ENCODE measurements at regions not wholly inside any gene's neighbourhood (a gene's known extent, or its start where the extent isn't known, plus 50 kb on each side); places are given as distances from the start of the nearest gene placed in this dataset.
"Not testable (repeated sequence)": the region's sequence is repeated elsewhere in the genome, so short reads cannot be mapped to it uniquely, and the experiment has no call there.

DNA sequence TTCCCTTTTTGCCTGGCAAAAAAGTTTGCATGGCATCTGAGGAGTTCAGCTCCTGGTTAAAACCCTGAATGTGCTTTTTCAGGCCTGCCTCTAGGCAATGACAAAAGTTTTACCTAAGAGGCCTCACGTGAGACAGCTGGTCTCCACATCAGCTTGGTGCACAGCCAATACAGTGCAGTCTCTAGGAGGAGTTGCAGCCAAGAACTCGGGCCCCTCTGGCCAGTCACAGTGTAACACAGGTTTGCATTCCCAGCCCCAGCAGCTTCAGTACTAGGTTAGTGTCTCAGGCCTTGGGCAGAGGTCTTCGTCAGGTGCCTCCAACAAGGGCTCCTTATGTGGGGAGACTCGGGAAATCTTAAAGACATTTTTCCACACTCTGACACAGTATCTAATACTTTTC is 771.7 kb downstream of the SORCS1 start:
- no peak for DNase-seq (ENCODE audit: low read depth in 4 of 4, low spot score in 1 of 4)

DNA sequence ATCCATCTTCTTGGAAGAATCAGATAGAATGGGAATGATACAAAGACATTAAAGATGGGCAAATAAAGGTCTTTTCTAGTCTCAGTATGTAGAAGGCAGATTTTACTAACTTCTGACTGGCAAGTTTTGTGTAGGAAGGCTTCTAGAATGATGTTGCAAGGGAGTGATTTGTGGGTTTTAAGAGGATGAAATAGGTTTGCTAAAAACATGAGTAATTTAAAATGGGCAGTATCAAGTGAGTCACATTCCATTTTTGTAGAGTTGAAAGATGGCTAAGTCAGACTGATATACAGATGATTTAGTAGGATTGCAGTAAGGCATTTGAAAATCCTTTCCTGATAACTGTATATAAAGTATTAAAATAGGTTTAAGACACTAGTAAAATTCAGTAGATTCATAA is 777.4 kb downstream of the SORCS1 start:
- DNase-seq (ENCODE audit: low read depth in 4 of 4, low spot score in 1 of 4) = no peak

DNA sequence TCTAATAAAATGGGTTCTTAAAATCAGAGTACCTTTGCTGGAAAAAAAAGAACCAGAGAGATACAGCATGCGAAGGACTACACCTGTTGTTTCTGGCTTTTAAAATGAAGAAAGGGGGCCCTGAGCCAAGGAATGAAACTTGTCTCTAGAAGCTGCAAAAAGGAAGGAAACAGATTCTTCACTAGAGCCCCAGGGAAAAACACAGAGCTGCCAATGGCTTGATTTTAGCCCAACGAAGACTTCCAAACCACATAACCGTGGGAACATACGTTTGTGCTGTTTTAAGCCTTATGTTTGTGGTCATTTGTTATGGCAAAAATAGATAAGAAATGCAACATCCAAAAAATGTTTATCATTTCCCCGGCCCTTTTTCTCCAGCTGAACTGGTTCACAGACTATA is 780.0 kb downstream of the SORCS1 start:
- DNase-seq (ENCODE audit: low read depth in 4 of 4, low spot score in 1 of 4) = no peak

DNA sequence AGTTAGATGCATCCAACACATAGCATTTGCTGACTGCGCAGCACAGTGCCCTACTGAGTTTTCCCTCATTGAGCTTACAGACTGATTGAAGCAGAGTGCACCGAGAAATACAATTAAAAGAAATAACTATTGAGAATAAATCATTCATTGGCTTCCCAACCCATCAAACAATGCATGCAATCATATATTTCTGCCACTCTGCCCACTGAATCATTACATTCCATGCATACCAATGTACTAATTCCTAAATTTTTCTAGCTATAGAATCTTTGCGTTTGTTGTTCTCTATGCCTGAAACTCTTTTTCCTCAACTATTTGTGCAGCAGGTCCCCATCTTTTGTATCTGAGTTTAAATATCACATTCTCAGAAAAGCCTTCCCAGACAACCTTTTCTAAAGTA is 783.8 kb downstream of the SORCS1 start:
- no peak for DNase-seq (ENCODE audit: low read depth in 4 of 4, low spot score in 1 of 4)

DNA sequence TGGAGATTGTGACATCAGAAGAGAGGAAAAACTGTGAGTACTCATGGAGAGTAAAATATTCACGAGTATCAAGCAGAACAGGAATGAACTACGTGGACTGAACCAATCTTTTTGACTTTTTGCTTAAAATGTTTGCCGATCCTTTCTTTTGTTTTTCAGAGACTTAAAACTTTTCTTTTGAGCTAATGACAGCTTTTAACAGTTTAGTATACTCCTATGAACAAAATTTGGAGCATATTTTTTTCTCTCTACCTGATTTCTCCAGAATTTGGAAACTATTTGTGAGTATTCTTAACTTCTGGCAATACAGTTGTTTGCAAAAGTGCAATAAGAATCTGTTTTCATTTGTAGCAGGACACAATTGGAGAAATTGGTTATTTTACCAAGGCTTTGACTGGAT is 786.3 kb downstream of the SORCS1 start:
- DNase-seq (ENCODE audit: low read depth in 4 of 4, low spot score in 1 of 4) = no peak

DNA sequence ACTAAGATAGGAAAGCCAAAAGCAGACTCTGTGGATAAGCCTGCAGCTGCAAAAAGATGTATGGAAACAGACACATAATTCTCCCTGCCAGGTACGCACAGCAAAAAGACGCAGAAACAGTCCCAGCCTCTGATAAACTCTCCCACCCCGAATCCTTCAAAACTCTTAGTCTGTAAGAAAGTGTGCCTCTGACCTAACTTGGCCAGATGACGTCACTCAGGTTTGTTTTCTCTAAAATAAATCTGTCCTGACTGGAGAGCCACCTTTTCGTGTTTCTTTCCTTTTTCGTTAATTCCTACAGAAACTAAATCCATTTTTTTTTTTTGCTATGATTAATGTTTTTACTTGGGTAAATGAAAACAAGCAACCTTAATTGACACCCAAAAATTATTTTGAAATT is 793.8 kb downstream of the SORCS1 start:
- DNase-seq (ENCODE audit: low read depth in 4 of 4, low spot score in 1 of 4) = no peak

DNA sequence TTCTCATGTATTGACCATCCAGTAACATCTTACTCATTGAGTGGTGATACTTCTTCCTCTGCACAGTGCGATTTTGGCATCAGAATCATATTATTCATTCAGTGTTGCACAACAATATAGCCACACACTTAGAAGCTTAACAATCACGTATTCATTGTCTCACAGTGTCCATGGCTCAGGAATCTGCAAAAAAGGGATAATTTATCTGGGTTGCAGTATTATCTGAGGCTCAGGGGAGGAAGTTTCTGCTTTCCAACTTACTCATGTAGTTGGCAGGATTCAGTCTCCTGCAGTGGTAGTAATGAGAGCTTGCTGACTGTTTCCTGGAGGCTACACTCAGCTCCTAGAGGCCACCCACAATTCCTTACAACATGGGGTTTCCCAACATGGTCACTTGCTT is 803.6 kb downstream of the SORCS1 start:
- no peak for DNase-seq (ENCODE audit: low read depth in 4 of 4, low spot score in 1 of 4)

DNA sequence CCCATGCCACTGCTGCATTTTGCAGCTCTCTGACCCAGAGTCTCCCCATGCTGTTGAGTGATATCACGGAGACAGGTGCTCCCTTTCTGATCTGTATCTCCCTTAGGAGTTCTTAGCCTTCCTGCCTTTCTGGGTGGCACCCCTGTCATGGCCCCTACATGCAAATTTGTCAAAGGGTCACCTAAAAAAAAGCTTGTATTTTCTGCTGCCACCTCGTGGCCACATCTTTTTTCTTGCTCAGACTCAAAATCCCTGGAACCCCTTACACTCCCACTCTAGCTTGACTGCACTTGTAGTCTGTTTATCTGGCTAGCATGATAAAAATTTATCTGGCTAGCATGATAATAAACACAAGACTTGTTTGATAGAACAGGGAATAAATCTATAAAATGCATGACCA is 809.1 kb downstream of the SORCS1 start:
- DNase-seq (ENCODE audit: low read depth in 4 of 4, low spot score in 1 of 4) = no peak

DNA sequence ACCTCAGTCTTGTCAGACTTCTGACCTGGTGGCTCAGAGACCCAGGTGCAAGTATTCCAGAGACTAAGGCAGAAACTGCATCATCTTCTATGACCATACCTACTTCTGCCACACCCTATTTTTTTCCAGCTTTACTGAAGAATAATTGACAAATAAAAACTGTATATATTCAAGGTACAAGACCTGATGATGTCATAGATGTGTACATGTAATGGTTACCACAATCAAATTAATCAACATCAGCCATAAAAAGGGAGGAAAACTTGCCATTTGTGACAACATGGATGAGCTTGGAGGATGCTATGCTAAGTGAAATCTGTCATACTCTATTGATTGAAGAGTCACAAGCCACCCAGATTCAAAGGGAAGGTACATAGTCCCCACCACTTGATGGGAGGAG is 815.6 kb downstream of the SORCS1 start:
- DNase-seq (ENCODE audit: low read depth in 4 of 4, low spot score in 1 of 4) = no peak

DNA sequence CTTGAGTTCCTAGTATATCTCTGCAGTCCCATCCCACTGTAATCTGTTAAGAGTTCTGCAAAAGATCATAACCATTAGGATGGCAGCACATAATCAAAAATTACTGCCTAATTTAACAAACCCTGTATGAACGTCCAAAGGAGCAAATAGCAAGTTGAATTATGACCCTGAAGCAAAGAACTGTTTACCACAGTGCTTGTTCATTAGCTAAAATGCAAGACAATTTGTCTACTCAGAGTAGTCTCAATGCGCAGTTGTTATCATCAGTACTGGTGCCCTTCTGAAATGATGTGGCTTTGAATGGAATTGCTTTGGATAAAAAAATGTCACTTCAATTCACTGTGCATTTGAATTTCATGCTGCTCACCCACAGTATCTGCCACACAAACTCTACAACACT is 817.0 kb downstream of the SORCS1 start:
- no peak for DNase-seq (ENCODE audit: low read depth in 4 of 4, low spot score in 1 of 4)

DNA sequence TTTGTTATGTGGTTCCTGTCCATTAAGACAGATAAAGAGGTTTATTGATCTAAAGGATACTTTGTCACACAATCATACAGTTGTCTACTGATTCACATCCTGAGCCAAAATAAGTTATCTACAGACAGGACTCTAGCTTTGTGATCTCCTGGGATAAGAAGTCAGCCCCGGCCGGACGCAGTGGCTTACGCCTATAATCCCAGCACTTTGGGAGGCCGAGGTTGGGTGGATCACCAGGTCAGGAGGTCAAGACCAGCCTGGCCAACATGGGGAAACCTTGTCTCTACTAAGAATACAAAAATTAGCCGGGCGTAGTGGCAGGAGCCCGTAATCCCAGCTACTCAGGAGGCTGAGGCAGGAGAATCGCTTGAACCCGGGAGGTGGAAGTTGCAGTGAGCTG is 821.0 kb downstream of the SORCS1 start:
- not testable (repeated sequence) for DNase-seq (ENCODE audit: low read depth in 4 of 4, low spot score in 1 of 4)

DNA sequence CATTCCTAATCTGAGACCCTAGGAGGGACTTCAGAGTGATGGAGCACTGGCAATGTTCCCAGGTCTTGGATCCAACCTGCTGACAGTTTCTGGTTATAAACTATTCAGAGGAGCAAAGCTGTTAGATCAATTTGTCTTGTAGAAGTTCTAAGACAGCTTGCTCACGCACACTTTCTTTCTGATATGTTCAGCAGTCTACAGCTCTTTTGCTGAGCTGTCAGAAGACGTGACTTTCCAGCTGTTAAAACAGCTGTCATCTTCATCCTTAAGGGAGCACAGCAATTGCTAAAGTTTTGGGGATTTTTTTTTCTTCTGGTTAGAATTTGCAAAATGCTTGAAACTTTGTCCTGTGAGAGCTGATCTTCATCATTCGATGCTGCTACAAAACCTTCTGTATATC is 823.1 kb downstream of the SORCS1 start:
- no peak for DNase-seq (ENCODE audit: low read depth in 4 of 4, low spot score in 1 of 4)

DNA sequence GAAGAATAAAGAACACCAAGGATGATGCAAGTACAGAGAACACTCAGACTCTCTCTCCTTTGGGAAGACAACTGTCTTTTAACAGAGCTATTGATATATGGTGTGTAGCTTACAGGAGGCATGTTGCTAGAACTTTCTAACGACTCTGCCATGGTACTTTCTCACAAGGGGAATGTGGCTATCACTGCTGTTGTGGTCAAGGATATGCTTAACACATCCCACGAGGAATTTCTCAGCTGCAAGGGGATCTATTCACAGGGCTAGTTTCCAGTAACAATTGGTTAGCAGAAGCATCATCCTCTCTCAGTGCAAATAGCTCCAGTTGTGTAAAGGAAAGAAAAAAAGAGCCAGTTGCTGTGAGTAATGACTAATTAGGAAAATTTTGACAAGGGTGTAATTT is 826.0 kb downstream of the SORCS1 start:
- no peak for DNase-seq (ENCODE audit: low read depth in 4 of 4, low spot score in 1 of 4)

DNA sequence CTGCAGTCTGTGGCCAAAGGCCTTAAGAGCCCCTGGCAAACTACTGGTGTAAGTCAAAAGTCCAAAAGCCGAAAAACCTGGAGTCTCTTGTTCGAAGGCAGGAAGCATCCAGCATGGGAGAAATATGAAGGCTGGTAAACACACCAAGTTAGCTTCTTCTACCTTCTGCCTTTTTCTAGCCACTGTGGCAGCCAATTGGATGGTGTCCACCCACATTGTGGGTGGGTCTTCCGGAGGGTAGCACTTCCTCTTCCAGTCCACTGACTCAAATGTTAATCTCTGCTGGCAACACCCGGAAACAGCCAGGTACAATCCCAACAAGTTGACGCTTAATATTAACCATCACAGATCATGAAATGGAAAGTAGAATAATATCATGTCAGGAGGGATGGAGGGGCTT is 827.6 kb downstream of the SORCS1 start:
- no peak for DNase-seq (ENCODE audit: low read depth in 4 of 4, low spot score in 1 of 4)

DNA sequence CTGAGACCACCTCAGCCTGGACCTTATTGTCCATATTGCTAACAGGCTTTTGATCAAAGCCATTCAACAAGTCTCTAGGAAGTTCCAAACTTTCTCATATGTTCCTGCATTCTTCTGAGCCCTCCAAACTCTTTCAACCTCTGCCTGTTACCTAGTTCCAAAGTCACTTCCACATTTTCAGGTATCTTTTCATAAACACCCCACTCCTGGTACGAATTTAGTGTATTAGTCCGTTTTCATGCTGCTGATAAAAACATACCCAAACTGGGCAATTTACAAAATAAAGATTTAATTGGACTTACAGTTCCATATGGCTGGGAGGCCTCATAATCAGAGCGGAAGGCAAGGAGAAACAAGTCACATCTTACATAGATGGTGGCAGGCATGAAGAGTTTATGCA is 836.8 kb downstream of the SORCS1 start:
- no peak for DNase-seq (ENCODE audit: low read depth in 4 of 4, low spot score in 1 of 4)

DNA sequence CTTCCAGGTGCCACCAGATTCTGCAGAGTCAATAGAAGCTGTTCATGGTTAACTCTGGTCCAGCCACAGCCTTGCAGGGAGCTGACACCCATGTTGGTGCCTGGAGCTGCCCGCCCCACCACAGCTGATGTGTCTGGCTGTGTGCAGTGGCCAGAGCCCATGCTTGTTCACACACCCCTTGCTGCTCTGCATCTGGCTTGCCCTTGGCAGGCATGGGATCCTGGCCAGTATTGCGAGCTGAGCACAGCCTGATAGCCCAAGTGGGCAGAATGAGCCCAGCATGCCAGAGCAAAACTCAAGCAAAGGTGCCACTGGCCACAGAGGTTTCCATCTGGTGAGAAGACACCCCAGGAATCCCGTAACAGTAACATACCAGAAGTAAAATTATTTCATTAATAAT is 843.6 kb downstream of the SORCS1 start:
- DNase-seq (ENCODE audit: low read depth in 4 of 4, low spot score in 1 of 4) = no peak

DNA sequence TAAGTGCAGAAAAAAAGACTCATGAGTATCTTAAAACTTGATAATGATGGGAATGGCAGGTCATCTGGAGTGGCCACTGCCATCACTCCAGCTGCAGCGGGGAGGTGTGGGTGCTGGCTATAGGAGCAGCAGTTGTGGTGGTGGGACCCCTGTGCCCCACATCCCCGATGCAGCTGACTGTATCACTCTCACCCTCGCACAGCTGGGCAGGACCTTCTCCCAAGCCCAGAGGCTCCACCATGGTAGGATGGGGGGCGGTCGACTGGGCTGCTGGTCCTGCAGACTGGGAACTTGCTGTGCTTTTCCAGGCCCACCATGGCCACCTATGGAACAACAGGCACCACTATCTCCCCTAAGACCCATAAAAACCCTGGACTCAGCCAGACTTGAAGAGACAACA is 844.4 kb downstream of the SORCS1 start:
- no peak for DNase-seq (ENCODE audit: low read depth in 4 of 4, low spot score in 1 of 4)

DNA sequence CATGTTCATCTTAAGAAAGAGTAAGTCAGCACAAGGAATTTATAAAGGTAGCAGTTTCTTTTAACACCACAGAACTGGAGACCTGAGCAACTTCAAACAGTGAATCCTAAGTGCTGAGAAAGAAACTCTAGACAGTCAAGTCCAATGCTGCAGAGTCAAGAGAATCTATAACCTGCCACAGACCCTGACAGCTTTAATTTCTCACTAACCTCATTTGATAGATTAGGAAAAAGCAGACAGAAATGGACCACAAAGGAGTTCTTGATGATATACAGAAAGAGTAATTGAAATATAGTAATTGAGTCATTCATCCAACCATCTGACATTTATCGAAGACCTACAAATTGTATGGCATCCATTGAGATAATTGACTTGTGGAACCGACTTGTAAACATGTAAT is 847.0 kb downstream of the SORCS1 start:
- DNase-seq (ENCODE audit: low read depth in 4 of 4, low spot score in 1 of 4) = no peak

DNA sequence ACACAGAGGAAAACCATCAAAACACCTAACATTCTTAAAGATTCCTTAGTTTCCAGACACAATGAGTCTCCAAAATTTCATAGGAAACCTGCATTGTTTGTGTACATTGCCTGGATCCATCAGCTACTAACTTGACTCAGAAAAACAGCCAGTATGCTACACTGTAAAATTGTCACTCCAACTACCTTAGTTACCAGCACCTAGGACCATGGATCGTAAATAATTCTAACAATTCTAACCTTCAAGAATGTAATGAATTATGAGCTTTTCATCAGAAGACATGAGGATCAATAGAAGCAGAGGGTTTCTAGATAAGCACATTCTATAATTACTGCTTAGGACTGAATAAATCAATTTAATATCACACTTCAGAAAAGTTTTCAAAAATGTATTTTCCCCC is 851.5 kb downstream of the SORCS1 start:
- DNase-seq (ENCODE audit: low read depth in 4 of 4, low spot score in 1 of 4) = no peak

DNA sequence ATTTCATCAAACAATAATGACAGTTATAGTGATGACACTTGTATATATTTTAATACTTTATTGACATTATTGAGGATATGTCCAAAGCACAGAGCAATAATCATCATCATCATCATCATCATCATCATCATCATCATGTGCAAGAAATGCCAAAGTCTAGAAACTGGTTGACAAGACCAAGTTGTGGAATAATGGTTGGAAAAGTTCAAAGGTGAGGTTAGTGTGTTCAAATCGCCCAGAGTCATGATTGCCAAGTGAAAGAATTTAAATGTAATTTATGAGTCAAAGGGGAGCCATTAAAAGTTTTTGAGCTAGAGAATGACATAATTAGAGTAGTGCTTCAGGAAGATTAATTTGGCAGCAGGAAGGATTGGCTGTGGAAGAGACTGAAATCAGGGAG is 852.4 kb downstream of the SORCS1 start:
- DNase-seq (ENCODE audit: low read depth in 4 of 4, low spot score in 1 of 4) = no peak

DNA sequence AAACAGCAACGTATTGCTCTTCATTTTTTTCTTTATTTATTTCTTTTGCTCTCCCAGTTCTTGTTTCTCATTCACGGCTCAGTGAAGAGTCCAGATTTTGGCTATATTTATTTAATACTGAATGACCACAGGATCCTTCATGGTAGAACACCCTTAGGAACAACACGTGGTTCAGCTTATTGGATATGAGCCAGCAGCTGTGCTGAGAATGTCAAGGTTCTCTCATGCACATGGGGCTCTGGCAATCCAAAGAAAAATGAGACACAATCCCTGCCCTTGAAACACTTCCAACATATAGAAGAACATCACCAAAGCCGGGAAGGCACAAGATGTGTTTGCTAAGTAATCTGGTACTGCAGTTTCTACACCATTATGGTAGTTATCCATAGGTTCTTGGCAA is 852.9 kb downstream of the SORCS1 start:
- no peak for DNase-seq (ENCODE audit: low read depth in 4 of 4, low spot score in 1 of 4)

DNA sequence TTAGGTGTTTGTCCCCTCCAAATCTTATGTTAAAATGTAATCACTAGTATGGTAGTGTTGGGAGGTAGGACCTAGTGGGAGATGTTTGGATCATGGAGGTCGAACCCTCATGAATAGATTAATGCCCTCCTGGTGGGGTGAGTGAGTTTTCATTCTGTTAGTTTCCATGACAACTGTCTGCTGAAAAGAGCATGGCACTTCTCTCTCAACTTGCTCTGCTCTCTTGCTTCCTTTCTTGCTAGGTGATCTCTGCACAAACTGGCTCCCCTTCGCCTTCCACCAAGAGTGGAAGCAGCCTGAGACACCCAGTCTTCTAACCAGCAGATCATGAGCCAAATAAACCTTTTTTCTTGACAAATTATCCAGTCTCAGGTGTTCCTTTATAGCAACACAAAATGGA is 853.9 kb downstream of the SORCS1 start:
- no peak for DNase-seq (ENCODE audit: low read depth in 4 of 4, low spot score in 1 of 4)

DNA sequence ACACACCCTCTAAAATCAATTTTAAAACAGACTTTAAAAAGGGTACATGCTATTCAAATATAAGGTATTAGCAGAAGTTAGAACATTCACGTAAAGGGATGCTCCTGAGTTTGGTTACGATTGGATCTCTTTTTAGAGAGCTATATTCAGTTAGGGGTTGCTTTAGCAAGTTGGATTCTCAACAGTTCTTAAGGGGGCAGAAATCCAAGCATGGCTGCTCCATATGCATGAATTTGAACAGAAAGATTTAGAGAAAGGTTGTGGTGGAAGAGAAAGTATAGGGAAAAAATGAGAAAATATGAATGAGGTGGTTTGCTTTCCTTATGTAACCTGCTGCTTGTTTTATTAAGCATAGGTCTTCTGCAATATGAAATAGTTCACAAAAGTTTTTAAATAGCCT is 855.1 kb downstream of the SORCS1 start:
- DNase-seq (ENCODE audit: low read depth in 4 of 4, low spot score in 1 of 4) = no peak

DNA sequence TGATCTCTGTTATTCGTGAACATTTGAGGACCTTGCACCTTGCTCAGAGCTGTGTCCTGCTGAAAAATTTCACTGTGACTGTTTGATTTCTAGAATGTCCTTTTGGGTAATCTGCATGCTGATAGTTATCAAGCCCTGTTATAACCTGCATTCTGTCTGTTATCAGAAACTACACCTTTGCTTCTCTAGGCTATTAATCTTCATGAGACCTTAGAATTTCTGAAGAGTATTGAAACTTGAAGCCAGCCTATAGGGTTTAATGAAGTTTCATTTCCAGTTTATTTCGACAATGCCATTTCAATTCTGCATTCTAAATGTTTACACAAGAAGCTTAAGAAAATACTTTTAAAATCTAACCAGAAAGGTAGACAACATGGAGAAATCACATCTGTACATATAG is 856.2 kb downstream of the SORCS1 start:
- no peak for DNase-seq (ENCODE audit: low read depth in 4 of 4, low spot score in 1 of 4)
